ENCODE measurements at regions not wholly inside any gene's neighbourhood (a gene's known extent, or its start where the extent isn't known, plus 50 kb on each side); places are given as distances from the start of the nearest gene placed in this dataset.

DNA sequence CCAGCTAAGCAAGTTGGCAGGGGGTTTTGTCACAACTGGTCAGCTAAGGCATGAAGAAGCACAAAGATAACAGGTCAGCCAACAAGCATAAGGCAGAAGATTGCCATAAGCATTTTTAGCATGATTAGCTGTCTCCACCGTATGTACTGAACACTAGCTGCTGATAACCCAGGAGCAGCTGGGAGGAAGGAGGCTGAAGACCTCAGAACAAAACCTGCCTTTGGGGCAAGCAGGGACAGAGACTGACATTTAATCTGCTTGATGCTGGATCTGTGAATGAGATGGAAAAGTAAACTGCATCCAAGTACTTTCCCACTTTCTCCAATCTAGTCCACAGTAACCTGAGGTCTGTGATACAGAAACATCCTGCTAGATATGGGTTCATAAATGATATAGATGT lies 353.0 kb upstream of the MAP3K7 start:
- Histone ChIP-seq H3K27ac (no peak overlapping the region), H3K4me1 (ENCODE audit: control insufficient read depth in 1 of 2, low read depth in 2 of 2) (no peaks in the 10 kb centered on the region), H3K36me3 (no peaks in the 10 kb centered on the region), H3K27me3 (replicated peaks; ENCODE audit: insufficient read depth) (no peaks in the 10 kb centered on the region), H3K4me3 (no peak overlapping the region), H3K9me3 (no peaks in the 10 kb centered on the region)
- TF ChIP-seq, protein P1, sequence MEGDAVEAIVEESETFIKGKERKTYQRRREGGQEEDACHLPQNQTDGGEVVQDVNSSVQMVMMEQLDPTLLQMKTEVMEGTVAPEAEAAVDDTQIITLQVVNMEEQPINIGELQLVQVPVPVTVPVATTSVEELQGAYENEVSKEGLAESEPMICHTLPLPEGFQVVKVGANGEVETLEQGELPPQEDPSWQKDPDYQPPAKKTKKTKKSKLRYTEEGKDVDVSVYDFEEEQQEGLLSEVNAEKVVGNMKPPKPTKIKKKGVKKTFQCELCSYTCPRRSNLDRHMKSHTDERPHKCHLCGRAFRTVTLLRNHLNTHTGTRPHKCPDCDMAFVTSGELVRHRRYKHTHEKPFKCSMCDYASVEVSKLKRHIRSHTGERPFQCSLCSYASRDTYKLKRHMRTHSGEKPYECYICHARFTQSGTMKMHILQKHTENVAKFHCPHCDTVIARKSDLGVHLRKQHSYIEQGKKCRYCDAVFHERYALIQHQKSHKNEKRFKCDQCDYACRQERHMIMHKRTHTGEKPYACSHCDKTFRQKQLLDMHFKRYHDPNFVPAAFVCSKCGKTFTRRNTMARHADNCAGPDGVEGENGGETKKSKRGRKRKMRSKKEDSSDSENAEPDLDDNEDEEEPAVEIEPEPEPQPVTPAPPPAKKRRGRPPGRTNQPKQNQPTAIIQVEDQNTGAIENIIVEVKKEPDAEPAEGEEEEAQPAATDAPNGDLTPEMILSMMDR (IDR thresholded peaks at IDR 0.05), result no peak
- ATAC-seq (ENCODE audit: insufficient number of reproducible peaks, low FRiP score, low read depth) (no peak), DNase-seq (ENCODE audit: low spot score) (no peak)

DNA sequence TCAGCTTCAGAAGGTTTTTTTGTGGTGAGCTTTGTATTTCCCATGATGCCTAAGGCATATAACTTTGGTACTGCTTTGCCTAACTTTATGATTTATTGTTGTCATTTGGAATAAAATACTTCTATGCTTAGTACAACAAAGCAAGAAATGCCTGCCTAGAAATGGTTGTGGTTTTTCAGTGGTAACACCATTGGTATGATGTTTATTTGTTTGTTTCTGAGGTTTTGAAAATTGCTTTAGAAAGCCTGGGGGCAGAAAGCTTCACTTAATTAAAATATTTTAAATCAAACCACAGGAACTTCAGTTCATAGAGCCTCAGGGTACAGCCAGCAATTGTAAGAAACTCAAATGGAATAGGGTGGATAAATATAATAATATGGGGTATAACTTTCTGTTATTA lies 351.2 kb upstream of the MAP3K7 start:
- Histone ChIP-seq H3K27ac (no peak overlapping the region), H3K36me3 (no peaks in the 10 kb centered on the region), H3K9me3 (no peaks in the 10 kb centered on the region), H3K27me3 (replicated peaks; ENCODE audit: insufficient read depth) (no peaks in the 10 kb centered on the region), H3K4me3 (no peak overlapping the region), H3K4me1 (ENCODE audit: control insufficient read depth in 1 of 2, low read depth in 2 of 2) (no peaks in the 10 kb centered on the region)
- DNase-seq (ENCODE audit: low spot score), result no peak
- TF ChIP-seq, protein P1 (IDR thresholded peaks at IDR 0.05), result no peak
- ATAC-seq (ENCODE audit: insufficient number of reproducible peaks, low FRiP score, low read depth), result no peak

DNA sequence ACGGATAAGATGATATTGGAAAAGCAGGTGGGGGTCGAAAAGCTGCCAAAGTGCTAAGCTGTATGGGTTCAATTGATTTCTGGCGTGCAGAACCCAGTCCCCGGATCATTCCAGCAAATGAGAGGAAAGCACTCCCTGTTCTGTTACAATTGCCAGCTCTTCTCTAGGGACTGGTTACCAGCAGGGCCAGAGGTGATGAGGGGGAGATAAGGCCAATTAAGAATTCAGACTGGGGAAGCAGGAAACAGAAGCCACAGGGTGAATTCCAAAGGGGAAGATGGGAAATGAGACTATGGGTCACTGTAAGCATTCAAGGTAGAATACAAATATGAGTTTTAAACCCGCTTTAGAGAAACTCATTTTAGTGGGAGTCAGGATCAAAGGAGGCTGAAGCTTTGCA lies 349.4 kb upstream of the MAP3K7 start:
- no peak for DNase-seq (ENCODE audit: low spot score)
- no peak overlapping the region for H3K27ac ChIP-seq
- TF ChIP-seq, protein P1 (IDR thresholded peaks at IDR 0.05), result no peak
- no peaks in the 10 kb centered on the region for H3K9me3 ChIP-seq
- H3K4me1 ChIP-seq (ENCODE audit: control insufficient read depth in 1 of 2, low read depth in 2 of 2), result no peaks in the 10 kb centered on the region
- no peak overlapping the region for H3K4me3 ChIP-seq
- ATAC-seq (ENCODE audit: insufficient number of reproducible peaks, low FRiP score, low read depth), result no peak
- no peaks in the 10 kb centered on the region for H3K36me3 ChIP-seq
- no peaks in the 10 kb centered on the region for H3K27me3 ChIP-seq (replicated peaks; ENCODE audit: insufficient read depth)

DNA sequence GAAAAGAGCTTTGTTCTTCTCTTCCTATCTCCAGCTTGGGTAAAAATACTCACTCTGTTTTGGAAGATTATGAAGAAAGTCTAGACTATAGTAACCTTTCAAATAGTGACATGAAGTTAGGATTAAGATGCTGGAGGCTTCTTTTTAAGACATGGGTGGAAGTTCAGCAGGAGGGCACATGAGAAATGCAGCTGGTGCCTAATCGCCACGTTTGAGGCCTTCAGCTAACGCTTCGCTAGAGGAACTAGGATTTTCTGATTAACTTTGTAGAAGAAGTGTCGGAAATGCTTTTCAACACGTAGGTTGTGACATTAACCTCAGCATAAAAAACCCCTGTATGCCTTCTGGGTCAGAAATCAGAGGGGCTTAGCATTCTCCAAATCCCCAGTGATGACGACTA lies 348.1 kb upstream of the MAP3K7 start:
- Histone ChIP-seq H3K4me3 (no peak overlapping the region), H3K27me3 (replicated peaks; ENCODE audit: insufficient read depth) (no peaks in the 10 kb centered on the region), H3K36me3 (no peaks in the 10 kb centered on the region), H3K9me3 (no peaks in the 10 kb centered on the region), H3K4me1 (ENCODE audit: control insufficient read depth in 1 of 2, low read depth in 2 of 2) (no peaks in the 10 kb centered on the region), H3K27ac (no peak overlapping the region)
- TF ChIP-seq, protein P1 (IDR thresholded peaks at IDR 0.05), result no peak
- ATAC-seq (ENCODE audit: insufficient number of reproducible peaks, low FRiP score, low read depth), result no peak
- no peak for DNase-seq (ENCODE audit: low spot score)

DNA sequence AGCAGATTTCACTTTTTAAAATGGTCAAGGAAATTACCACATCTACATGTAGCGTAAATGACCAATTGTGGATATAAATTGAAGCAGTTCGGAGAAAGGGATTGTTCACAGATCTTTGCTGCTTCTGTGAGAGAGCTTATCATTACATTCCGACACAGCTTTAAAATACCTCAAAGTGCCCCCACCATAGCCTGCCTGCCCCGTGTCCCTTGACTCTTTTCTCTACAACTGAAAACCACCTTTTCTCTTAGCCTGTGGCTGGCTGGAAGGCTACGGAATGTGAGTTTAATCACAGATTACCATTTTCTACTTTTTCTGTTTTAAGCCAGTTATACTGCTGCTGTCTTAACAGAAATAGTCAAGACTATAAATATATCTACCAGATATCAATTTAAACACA lies 347.2 kb upstream of the MAP3K7 start:
- no peaks in the 10 kb centered on the region for H3K36me3 ChIP-seq
- H3K4me3 ChIP-seq, result no peak overlapping the region
- TF ChIP-seq, protein P1 (IDR thresholded peaks at IDR 0.05), result no peak
- H3K27ac ChIP-seq, result no peak overlapping the region
- no peaks in the 10 kb centered on the region for H3K9me3 ChIP-seq
- ATAC-seq (ENCODE audit: insufficient number of reproducible peaks, low FRiP score, low read depth), result no peak
- no peaks in the 10 kb centered on the region for H3K4me1 ChIP-seq (ENCODE audit: control insufficient read depth in 1 of 2, low read depth in 2 of 2)
- DNase-seq (ENCODE audit: low spot score), result no peak
- H3K27me3 ChIP-seq (replicated peaks; ENCODE audit: insufficient read depth), result no peaks in the 10 kb centered on the region

Data from thoracic aorta (tissue), 2 donors.